ENCODE measurements at regions not wholly inside any gene's neighbourhood (a gene's known extent, or its start where the extent isn't known, plus 50 kb on each side); places are given as distances from the start of the nearest gene placed in this dataset.

GRCh38 chr9:4424038-4424437, 66.2 kb upstream of the SLC1A1 start:
- DNase-seq (ENCODE audit: low spot score in 2 of 2, unreplicated experiment in 2 of 2) = no peak
- TF ChIP-seq CTCF (IDR thresholded peaks at IDR 0.05; ENCODE audit: unreplicated experiment) = no peak
- H3K36me3 Mint-ChIP-seq = no peaks in the 10 kb centered on the region
- H3K27me3 Mint-ChIP-seq (ENCODE audit: low read depth) = no peaks in the 10 kb centered on the region
- H3K27ac Mint-ChIP-seq = no peak overlapping the region
- H3K4me3 Mint-ChIP-seq = no peak overlapping the region
- H3K4me1 Mint-ChIP-seq = peaks cover 18% of the 10 kb centered on the region
- no peaks in the 10 kb centered on the region for H3K9me3 Mint-ChIP-seq

GRCh38 chr9:4423207-4423610, 67.1 kb upstream of the SLC1A1 start:
- no peak overlapping the region for H3K27ac Mint-ChIP-seq
- no peak for TF ChIP-seq CTCF (IDR thresholded peaks at IDR 0.05; ENCODE audit: unreplicated experiment)
- H3K27me3 Mint-ChIP-seq (ENCODE audit: low read depth) = no peaks in the 10 kb centered on the region
- H3K36me3 Mint-ChIP-seq = no peaks in the 10 kb centered on the region
- H3K4me1 Mint-ChIP-seq = peaks cover 19% of the 10 kb centered on the region
- H3K9me3 Mint-ChIP-seq = no peaks in the 10 kb centered on the region
- DNase-seq (ENCODE audit: low spot score in 2 of 2, unreplicated experiment in 2 of 2) = no peak
- H3K4me3 Mint-ChIP-seq = no peak overlapping the region

DNA sequence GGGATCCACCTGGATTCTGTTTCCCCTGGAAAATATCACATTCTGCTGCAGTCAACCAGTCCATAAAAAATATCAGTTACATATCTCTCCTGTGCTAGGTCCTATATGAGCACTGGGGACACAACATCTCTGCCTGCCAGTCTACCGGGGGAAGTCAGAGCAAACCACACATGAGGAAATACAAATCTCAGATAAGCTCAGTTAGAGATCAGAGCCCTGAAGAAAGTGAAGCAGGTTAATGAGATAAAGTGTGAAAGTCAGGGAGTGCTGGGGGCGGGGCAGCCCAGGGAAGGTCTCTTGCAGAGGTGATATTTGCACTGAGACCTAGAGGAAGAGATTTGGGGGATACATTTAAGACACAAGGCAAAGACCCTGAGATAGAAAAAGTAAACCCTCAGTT, 67.8 kb upstream of the SLC1A1 start:
- Mint-ChIP-seq H3K36me3 (no peaks in the 10 kb centered on the region), H3K9me3 (no peaks in the 10 kb centered on the region), H3K27ac (no peak overlapping the region), H3K4me3 (no peak overlapping the region), H3K27me3 (ENCODE audit: low read depth) (no peaks in the 10 kb centered on the region), H3K4me1 (peaks cover 22% of the 10 kb centered on the region)
- TF ChIP-seq CTCF (IDR thresholded peaks at IDR 0.05; ENCODE audit: unreplicated experiment) = no peak
- DNase-seq (ENCODE audit: low spot score in 2 of 2, unreplicated experiment in 2 of 2) = no peak

DNA sequence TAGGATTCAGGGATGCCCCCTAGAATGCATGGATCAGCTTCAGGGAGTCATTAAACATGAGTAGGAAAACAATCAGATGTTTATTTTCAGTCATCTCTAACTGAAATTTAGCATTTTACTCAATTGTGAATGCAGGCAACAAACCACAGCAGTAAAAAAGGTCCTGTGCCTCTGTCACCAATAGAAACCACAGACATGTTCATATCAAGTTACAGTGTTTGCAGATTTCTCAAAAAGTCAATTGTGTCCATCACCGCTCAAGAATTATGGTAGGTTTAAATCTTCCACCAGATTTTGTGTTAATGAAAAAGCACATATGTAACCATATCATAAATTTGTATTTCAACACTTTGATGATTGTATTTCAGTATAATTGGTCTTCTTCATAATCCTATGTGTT, 68.4 kb upstream of the SLC1A1 start:
- no peak overlapping the region for H3K4me3 Mint-ChIP-seq
- DNase-seq (ENCODE audit: low spot score in 2 of 2, unreplicated experiment in 2 of 2) = no peak
- no peaks in the 10 kb centered on the region for H3K27me3 Mint-ChIP-seq (ENCODE audit: low read depth)
- H3K4me1 Mint-ChIP-seq = peaks cover 22% of the 10 kb centered on the region
- no peak for TF ChIP-seq CTCF (IDR thresholded peaks at IDR 0.05; ENCODE audit: unreplicated experiment)
- H3K9me3 Mint-ChIP-seq = no peaks in the 10 kb centered on the region
- no peak overlapping the region for H3K27ac Mint-ChIP-seq
- H3K36me3 Mint-ChIP-seq = no peaks in the 10 kb centered on the region

DNA sequence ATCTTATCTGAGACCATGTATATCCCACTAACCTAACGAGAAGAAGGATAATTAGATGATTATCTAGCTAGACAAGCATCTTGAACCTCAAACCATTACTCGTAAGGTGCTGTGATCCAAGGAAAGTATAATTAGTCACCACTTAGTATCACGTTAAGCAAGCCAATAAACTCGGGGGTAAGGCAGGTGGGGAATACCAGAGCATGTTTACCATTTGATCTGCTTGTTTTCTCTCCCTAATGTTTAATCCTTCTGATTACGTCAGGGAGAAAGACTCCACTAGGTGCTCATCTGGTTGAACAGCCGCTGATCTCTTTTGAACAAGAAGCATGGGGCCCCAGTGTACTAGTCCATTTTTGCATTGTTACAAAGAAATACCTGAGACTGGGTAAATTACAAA, 69.9 kb upstream of the SLC1A1 start:
- Mint-ChIP-seq H3K4me3 (no peak overlapping the region), H3K9me3 (peaks cover 2% of the 10 kb centered on the region), H3K4me1 (peaks cover 22% of the 10 kb centered on the region), H3K36me3 (no peaks in the 10 kb centered on the region), H3K27me3 (ENCODE audit: low read depth) (no peaks in the 10 kb centered on the region), H3K27ac (no peak overlapping the region)
- no peak for TF ChIP-seq CTCF (IDR thresholded peaks at IDR 0.05; ENCODE audit: unreplicated experiment)
- DNase-seq (ENCODE audit: low spot score in 2 of 2, unreplicated experiment in 2 of 2) = no peak
